ENCODE measurements at regions not wholly inside any gene's neighbourhood (a gene's known extent, or its start where the extent isn't known, plus 50 kb on each side); places are given as distances from the start of the nearest gene placed in this dataset.

DNA sequence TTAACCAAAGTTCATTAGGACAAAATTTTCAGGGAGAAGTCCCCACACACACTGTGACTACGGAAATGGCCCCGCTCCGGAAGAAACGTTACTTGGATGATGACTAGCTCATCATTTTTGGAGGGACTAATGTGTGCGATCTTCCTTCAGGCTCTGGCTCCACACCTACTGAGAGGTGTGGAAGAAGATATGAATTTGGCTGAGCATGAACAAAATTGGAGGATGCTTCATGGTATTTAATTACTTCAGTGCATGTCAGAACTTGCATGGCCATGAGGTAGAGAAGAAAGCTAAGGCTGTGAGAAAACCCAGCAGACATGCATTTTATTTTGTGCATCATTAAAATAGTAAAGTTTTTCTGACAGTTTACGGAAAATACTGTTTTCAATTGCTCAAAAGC lies 202.1 kb upstream of the TLE4 start:
- Histone ChIP-seq H3K23me2 (ENCODE audit: low read depth, low read length) (no peaks in the 10 kb centered on the region; the same call in 1 of the 2 replicates), H3K79me1 (ENCODE audit: low read depth, low read length) (no peaks in the 10 kb centered on the region), H2BK12ac (ENCODE audit: low read depth, low read length) (no peak overlapping the region), H2AFZ (ENCODE audit: low read length) (no peak overlapping the region), H4K5ac (ENCODE audit: insufficient read length, low read depth, low read length) (no peak overlapping the region), H3K23ac (ENCODE audit: insufficient read length) (no peak overlapping the region), H3K14ac (ENCODE audit: insufficient read length) (no peak overlapping the region), H2AK5ac (ENCODE audit: low read depth, low read length) (no peak overlapping the region), H2BK120ac (replicated peaks; ENCODE audit: low read depth, low read length) (no peak overlapping the region), H4K91ac (replicated peaks; ENCODE audit: insufficient read length, low read length) (no peak overlapping the region), H2BK15ac (ENCODE audit: low read length) (no peak overlapping the region), H3K36me3 (ENCODE audit: control insufficient read depth in 2 of 4, insufficient read depth in 4 of 4, low read length in 3 of 4) (no peaks in the 10 kb centered on the region), H3K4me3 (ENCODE audit: extremely low read depth in 1 of 4, insufficient read depth in 2 of 4, low read depth in 3 of 4, low read length in 4 of 4) (no peak overlapping the region), H2BK5ac (ENCODE audit: low read depth, low read length) (no peak overlapping the region), H4K20me1 (replicated peaks in 1 of 2; ENCODE audit: control insufficient read depth in 1 of 2, insufficient read depth in 2 of 2, low read length in 2 of 2) (no peaks in the 10 kb centered on the region), H3K9me3 (ENCODE audit: insufficient read depth in 2 of 2, low read depth in 1 of 2, low read length in 1 of 2) (no peaks in the 10 kb centered on the region), H2BK20ac (ENCODE audit: low read length) (no peak overlapping the region), H3K18ac (ENCODE audit: extremely low read depth, low read length) (no peak overlapping the region), H3K27me3 (replicated peaks in 1 of 4; ENCODE audit: control insufficient read depth in 3 of 4, extremely low read depth in 1 of 4, insufficient read depth in 3 of 4, low read length in 3 of 4) (no peaks in the 10 kb centered on the region), H3K79me2 (ENCODE audit: control insufficient read depth in 1 of 2, insufficient read depth in 2 of 2, low read length in 2 of 2) (no peaks in the 10 kb centered on the region), H3K4me1 (replicated peaks in 1 of 4; ENCODE audit: control insufficient read depth in 3 of 4, insufficient read depth in 4 of 4, low read length in 3 of 4) (no peaks in the 10 kb centered on the region), H4K8ac (ENCODE audit: extremely low read depth, insufficient read depth, low read length) (no peak overlapping the region), H3K27ac (ENCODE audit: low read depth, low read length) (no peak overlapping the region), H3K4ac (replicated peaks; ENCODE audit: insufficient read length, low read depth, low read length) (no peak overlapping the region), H3K4me2 (ENCODE audit: insufficient read depth in 1 of 2, low read depth in 2 of 2, low read length in 2 of 2) (no peak overlapping the region), H3K56ac (replicated peaks; ENCODE audit: insufficient read length, low read depth, low read length) (no peak overlapping the region), H3K9ac (replicated peaks in 1 of 4; ENCODE audit: extremely low read depth in 1 of 4, low read depth in 3 of 4, low read length in 3 of 4) (no peak overlapping the region)
- POLR2A ChIA-PET (ENCODE audit: partially characterized antibody), result no interaction called here
- CTCF ChIA-PET (ENCODE audit: partially characterized antibody), result interaction anchor here (1.2 kb wide), 1 partner anchor 10 kb away, joined by 3 read pairs; no protein-coding TSS in a partner anchor
- FAIRE-seq, result no peak
- WGBS, 2 experiments (ENCODE audit: extremely low coverage in 1 of 2, insufficient coverage in 1 of 2, insufficient read length in 1 of 2, insufficient replicate concordance in 2 of 2, low coverage in 1 of 2, low lambda C conversion rate in 2 of 2, missing lambda C conversion rate in 1 of 2), result 91% methylated on average over 6 of the region's 6 CpGs; no CpG with 5 or more reads in 1 of the 2 experiments
- DNase-seq (ENCODE audit: low read depth in 1 of 2, low spot score in 2 of 2), result no peak
- no peak for TF ChIP-seq SIX5 (IDR thresholded peaks at IDR 0.05; ENCODE audit: low read depth, low read length)
- TF ChIP-seq MAFK (IDR thresholded peaks at IDR 0.05; ENCODE audit: low read depth, low read length), result no peak
- TF ChIP-seq RNF2 (IDR thresholded peaks at IDR 0.05; ENCODE audit: borderline replicate concordance, low read depth, low read length, missing control alignments, poor library complexity, severe bottlenecking), result no peak
- TF ChIP-seq, protein P1, sequence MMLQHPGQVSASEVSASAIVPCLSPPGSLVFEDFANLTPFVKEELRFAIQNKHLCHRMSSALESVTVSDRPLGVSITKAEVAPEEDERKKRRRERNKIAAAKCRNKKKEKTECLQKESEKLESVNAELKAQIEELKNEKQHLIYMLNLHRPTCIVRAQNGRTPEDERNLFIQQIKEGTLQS (IDR thresholded peaks at IDR 0.05; ENCODE audit: insufficient read depth, low read depth, low read length), result no peak
- no peak for TF ChIP-seq POLR2A (IDR thresholded peaks at IDR 0.05; ENCODE audit: control extremely low read depth in 1 of 2, low read depth in 2 of 2, low read length in 2 of 2)
- TF ChIP-seq NANOG (IDR thresholded peaks at IDR 0.05; ENCODE audit: insufficient read depth, low read depth, low read length, poor library complexity, severe bottlenecking), result no peak
- TF ChIP-seq SP1 (IDR thresholded peaks at IDR 0.05; ENCODE audit: low read depth, low read length), result no peak
- no peak for TF ChIP-seq CHD1 (IDR thresholded peaks at IDR 0.05; ENCODE audit: low read depth, low read length)
- no peak for TF ChIP-seq POLR2AphosphoS5 (IDR thresholded peaks at IDR 0.05; ENCODE audit: low read depth, low read length)
- TF ChIP-seq, protein P2, sequence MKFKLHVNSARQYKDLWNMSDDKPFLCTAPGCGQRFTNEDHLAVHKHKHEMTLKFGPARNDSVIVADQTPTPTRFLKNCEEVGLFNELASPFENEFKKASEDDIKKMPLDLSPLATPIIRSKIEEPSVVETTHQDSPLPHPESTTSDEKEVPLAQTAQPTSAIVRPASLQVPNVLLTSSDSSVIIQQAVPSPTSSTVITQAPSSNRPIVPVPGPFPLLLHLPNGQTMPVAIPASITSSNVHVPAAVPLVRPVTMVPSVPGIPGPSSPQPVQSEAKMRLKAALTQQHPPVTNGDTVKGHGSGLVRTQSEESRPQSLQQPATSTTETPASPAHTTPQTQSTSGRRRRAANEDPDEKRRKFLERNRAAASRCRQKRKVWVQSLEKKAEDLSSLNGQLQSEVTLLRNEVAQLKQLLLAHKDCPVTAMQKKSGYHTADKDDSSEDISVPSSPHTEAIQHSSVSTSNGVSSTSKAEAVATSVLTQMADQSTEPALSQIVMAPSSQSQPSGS (IDR thresholded peaks at IDR 0.05; ENCODE audit: low read length), result no peak
- no peak for TF ChIP-seq CREB1 (IDR thresholded peaks at IDR 0.05)
- no peak for TF ChIP-seq KDM1A (IDR thresholded peaks at IDR 0.05; ENCODE audit: borderline replicate concordance, low read length)
